ENCODE measurements at regions not wholly inside any gene's neighbourhood (a gene's known extent, or its start where the extent isn't known, plus 50 kb on each side); places are given as distances from the start of the nearest gene placed in this dataset.

DNA sequence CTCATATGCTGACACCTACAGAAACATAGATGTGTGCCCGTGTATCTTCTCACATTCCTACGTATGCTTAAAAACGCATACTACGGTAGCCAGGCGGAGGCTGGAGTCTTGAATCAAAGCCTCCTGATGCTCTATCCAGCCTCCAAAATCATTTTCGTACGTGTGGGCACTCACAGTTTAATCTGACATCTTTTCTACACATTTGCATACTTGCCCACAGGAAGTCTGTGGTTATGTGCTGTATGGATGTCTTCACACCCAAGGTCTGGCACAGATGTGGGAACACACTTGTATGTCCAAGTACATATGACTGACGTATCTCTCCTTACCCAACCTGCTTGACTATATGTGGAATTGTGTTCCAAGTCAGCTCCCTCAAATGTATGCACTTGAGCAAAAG lies 561.8 kb upstream of the CADM1 start:
- no peak for DNase-seq (ENCODE audit: low read depth)
- H3K4me3 ChIP-seq (ENCODE audit: low read depth, low read length), result no peak overlapping the region
- TF ChIP-seq, protein P1, sequence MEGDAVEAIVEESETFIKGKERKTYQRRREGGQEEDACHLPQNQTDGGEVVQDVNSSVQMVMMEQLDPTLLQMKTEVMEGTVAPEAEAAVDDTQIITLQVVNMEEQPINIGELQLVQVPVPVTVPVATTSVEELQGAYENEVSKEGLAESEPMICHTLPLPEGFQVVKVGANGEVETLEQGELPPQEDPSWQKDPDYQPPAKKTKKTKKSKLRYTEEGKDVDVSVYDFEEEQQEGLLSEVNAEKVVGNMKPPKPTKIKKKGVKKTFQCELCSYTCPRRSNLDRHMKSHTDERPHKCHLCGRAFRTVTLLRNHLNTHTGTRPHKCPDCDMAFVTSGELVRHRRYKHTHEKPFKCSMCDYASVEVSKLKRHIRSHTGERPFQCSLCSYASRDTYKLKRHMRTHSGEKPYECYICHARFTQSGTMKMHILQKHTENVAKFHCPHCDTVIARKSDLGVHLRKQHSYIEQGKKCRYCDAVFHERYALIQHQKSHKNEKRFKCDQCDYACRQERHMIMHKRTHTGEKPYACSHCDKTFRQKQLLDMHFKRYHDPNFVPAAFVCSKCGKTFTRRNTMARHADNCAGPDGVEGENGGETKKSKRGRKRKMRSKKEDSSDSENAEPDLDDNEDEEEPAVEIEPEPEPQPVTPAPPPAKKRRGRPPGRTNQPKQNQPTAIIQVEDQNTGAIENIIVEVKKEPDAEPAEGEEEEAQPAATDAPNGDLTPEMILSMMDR (IDR thresholded peaks at IDR 0.05; ENCODE audit: insufficient read depth, low read depth, low read length), result no peak

DNA sequence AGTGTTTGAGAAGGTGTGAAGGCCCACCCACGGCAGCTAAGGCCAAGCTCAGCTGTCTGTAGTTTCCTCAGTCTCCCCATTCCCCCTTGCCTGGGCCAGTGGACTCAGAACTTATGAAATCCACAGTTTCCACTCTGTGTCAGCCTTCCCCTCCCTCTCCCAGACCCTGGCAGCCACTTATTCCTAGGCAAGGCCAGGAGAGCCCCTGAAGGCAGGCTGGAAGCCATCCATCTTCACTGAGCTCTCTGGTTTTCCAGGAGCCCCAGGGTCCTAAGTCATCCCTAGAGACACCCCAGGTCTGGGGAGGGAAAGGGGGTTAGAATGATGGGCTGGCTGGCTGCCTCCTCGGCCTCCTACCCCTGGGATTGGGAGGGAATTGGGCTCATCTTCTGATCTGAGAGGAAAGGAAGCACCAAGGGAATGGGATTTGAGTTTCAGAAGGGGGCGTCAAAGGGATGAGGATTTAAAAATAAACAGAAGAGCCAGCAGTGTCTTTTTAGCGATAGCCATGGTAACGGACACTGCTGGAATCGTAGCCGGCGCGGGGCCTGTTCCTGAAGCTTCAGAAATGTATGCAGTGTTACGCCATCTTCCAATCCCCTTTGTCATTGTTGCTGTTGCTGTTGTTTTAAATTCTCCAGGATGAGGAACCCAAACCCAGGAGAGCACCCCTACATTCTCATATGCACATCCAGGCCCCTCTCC lies 561.1 kb upstream of the CADM1 start:
- DNase-seq (ENCODE audit: low read depth), result no peak
- TF ChIP-seq, protein P1 (IDR thresholded peaks at IDR 0.05; ENCODE audit: insufficient read depth, low read depth, low read length), result no peak
- H3K4me3 ChIP-seq (ENCODE audit: low read depth, low read length), result no peak overlapping the region

DNA sequence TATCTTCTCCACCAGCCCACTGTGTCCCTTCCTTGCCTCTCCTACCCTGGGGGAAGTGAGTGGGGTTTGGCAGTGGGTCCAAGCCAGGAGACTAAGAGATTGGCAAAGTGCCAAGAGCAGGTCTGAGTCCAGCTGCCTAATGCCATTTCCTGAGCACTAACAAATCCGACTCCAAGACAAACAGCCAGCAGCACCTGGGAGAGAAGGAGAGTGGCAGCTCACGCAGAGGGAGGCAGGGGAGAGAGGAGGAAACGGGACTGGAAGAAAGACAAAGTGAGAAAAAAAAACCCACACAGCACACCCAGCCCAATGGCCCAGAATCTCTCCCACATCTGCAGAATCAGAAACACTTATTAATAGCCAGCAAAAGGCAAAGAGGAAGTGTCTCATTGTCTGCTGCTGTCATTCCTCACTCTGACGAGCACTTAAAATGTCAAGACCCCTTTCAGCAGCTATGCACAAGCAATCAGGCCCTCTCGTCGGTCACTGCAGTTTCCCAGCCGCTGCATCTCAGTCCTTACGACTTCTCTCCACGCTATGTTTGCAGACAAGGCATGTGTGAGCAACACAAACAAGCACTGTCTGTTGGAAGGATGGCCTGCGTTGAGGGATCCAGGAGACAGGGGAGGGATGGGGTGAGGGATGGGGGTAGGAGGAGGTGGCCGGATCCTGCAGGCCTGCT lies 558.4 kb upstream of the CADM1 start:
- TF ChIP-seq, protein P1 (IDR thresholded peaks at IDR 0.05; ENCODE audit: insufficient read depth, low read depth, low read length), result no peak
- no peak for DNase-seq (ENCODE audit: low read depth)
- no peak overlapping the region for H3K4me3 ChIP-seq (ENCODE audit: low read depth, low read length)

DNA sequence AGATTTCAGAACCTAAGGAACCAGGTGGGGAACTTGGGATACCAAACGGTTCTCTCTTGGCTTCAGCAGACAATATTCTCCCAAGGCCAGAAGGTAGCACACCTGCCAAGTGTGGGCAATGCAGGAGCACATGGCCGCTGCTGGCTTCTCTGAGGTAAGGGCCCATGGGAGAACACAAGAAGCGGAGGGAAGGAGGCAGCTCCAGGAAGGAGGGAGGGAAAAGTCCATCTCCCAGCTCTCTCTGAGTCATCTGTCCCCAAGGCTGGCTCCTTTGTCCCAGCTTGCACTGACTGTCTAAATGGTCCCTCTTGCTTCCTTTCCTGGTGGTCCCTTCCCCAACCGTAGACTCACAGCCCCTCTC lies 557.9 kb upstream of the CADM1 start:
- no peak for DNase-seq (ENCODE audit: low read depth)
- H3K4me3 ChIP-seq (ENCODE audit: low read depth, low read length), result no peak overlapping the region
- TF ChIP-seq, protein P1 (IDR thresholded peaks at IDR 0.05; ENCODE audit: insufficient read depth, low read depth, low read length), result no peak

DNA sequence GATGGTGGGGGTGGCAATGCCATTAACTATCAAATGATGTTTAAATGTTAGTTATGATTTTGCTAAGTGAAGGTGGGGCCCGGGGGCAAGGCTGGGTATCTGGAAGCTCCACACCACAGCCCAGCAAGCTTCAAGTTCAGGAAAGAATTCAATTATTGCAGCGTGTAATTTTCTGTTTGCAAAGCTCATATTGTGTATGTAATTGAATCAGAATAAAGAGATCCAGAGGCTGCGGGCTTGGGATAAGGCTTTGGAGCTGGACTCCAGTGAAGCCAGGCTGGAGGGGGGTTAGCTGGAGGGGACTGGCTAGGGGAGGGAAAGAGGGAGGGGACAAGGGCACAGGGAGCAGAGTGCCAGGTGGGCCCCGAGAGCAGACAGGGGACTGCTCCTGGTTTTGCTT lies 557.1 kb upstream of the CADM1 start:
- no peak for DNase-seq (ENCODE audit: low read depth)
- TF ChIP-seq, protein P1 (IDR thresholded peaks at IDR 0.05; ENCODE audit: insufficient read depth, low read depth, low read length), result no peak
- H3K4me3 ChIP-seq (ENCODE audit: low read depth, low read length), result no peak overlapping the region

DNA sequence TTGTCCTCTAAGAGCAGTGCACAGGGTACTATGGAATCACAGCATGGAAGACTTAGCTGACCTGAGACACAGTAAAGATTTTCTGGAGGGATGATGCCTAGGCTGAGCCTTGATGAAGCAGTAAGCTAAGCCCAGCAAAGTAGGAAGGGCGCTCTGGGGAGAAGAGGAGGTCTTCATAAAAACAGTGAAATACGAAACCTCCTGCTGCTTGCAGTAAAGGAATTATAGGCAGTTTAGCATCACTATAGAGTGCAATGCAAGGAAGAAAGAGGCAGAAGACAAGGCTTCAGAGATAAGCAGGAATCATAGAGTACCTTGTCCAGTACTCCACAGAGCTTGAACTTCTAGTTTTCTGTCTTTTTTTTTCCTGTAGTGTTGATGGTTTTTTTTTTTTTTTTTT lies 555.7 kb upstream of the CADM1 start:
- TF ChIP-seq, protein P1 (IDR thresholded peaks at IDR 0.05; ENCODE audit: insufficient read depth, low read depth, low read length), result no peak
- no peak overlapping the region for H3K4me3 ChIP-seq (ENCODE audit: low read depth, low read length)
- no peak for DNase-seq (ENCODE audit: low read depth)
